Bronchial epithelial cell (primary cell): ENCODE measurements at regions not wholly inside any gene's neighbourhood (a gene's known extent, or its start where the extent isn't known, plus 50 kb on each side); places are given as distances from the start of the nearest gene placed in this dataset.
"Not testable (repeated sequence)": the region's sequence is repeated elsewhere in the genome, so short reads cannot be mapped to it uniquely, and the experiment has no call there.

Experiments used
- DNase-seq: peaks from one replicate; pipeline ENCODE4 v3.0.0-alpha.2; 2010; ENCODE audit warnings: low read depth
- FAIRE-seq: peaks from 2 replicates; lab custom pipeline; 2011; peaks lifted over from hg19 to GRCh38; lab: Jason Lieb, UNC
- H3K27me3 ChIP-seq: 2 replicates; pipeline ENCODE4 v1.5.1; 2011; ENCODE audit warnings: low read length; ENCODE audit not compliant: control insufficient read depth, insufficient read depth
- H3K36me3 ChIP-seq: 2 replicates; pipeline ENCODE4 v1.5.1; 2011; ENCODE audit warnings: low read length; ENCODE audit not compliant: control insufficient read depth, insufficient read depth
- H3K4me3 ChIP-seq: 2 replicates; pipeline ENCODE4 v1.5.1; 2011; ENCODE audit warnings: mild to moderate bottlenecking, low read depth, low read length, control low read depth
- CTCF ChIP-seq: IDR thresholded peaks from 2 replicates; pipeline ENCODE4 v1.5.1; 2011; ENCODE audit warnings: mild to moderate bottlenecking, moderate library complexity, low read length, control low read depth, inconsistent platforms; ENCODE audit not compliant: insufficient read depth, severe bottlenecking

DNA sequence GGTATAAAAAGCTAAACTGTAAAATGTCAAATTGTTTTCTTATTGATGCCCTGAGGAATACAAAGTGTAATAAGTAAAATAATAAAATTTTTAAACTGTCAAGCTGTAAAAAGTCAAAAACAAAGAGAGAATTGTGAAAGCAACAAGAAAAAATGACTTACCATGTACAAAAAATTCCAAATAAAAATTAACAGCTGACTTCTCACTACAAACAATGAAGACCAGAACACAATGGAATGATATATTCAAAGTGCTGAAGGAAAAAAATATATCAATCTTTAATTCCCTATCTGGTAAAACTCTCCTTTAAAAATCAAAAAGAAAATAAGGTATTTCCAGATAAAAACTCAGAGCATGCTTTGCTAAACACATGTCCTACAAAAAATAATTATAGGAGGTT is 883.5 kb downstream of the IGSF11 start:
- no peak for TF ChIP-seq CTCF
- FAIRE-seq (no peak), DNase-seq (no peak)
- Histone ChIP-seq H3K36me3 (no peaks in the 10 kb centered on the region), H3K4me3 (no peak overlapping the region), H3K27me3 (no peaks in the 10 kb centered on the region)

DNA sequence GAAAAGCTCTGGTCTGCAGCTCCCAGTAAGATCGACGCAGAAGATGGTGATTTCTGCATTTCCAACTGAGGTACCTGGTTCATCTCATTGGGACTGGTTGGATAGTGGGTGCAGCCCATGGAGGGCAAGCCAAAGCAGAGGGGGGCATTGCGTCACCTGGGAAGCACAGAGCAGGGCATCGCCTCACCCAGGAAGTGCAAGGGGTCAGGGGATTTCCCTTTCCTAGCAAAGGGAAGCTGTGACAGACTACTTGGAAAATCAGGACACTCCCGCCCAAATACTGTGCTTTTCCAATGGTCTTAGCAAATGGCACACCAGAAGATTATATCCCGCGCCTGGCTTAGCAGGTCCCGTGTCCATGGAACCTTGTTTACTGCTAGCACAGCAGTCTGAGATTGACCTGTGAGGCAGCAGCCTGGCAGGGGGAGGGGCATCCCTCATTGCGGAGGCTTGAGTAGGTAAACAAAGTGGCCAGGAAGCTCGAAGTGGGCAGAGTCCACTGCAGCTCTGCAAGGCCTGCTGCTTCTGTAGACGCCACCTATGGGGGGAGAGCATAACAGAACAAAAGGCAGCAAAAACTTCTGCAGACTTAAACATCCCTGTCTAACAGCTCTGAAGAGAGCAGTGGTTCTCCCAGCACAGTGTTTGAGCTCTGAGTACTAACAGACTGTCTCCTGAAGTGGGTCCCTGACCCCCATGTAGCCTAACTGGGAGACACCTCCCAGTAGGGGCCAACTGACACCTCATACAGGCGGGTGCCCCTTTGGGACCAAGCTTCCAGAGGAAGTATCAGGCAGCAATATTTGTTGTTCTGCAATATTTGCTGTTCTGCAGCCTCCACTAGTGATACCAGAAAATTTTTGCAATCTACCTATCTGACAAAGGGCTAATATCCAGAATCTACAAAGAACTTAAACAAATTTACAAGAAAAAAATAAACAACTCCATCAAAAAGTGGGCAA is 871.7 kb downstream of the IGSF11 start:
- FAIRE-seq = not testable (repeated sequence)

GRCh38 chr3:118165413-118165812 is 869.2 kb downstream of the IGSF11 start:
- H3K4me3 ChIP-seq = no peak overlapping the region
- H3K36me3 ChIP-seq = no peaks in the 10 kb centered on the region
- no peaks in the 10 kb centered on the region for H3K27me3 ChIP-seq
- no peak for FAIRE-seq
- TF ChIP-seq CTCF = no peak
- peak; percentile 96 for DNase-seq

More for the DNA sequence above, 871.7 kb downstream of the IGSF11 start:
- H3K36me3 ChIP-seq, H3K27me3 ChIP-seq, DNase-seq, H3K4me3 ChIP-seq: not testable (repeated sequence)

GRCh38 chr3:118167571-118167970 is 867.1 kb downstream of the IGSF11 start:
- DNase-seq = no peak
- no peak for FAIRE-seq
- H3K36me3 ChIP-seq = no peaks in the 10 kb centered on the region
- H3K4me3 ChIP-seq = no peak overlapping the region
- no peaks in the 10 kb centered on the region for H3K27me3 ChIP-seq
- no peak for TF ChIP-seq CTCF

- Histone ChIP-seq H3K4me3 (no peak overlapping the region), H3K27me3 (no peaks in the 10 kb centered on the region), H3K36me3 (no peaks in the 10 kb centered on the region)
- FAIRE-seq (no peak), DNase-seq (no peak)
- TF ChIP-seq CTCF = no peak
Measured at GRCh38 chr3:118168175-118168574, 866.5 kb downstream of the IGSF11 start.

GRCh38 chr3:118171236-118171852 is 863.3 kb downstream of the IGSF11 start:
- FAIRE-seq (no peak), DNase-seq (no peak)
- no peaks in the 10 kb centered on the region for H3K27me3 ChIP-seq

More at GRCh38 chr3:118171236-118171852, 863.3 kb downstream of the IGSF11 start:
- no peak for TF ChIP-seq CTCF
- Histone ChIP-seq H3K4me3 (no peak overlapping the region), H3K36me3 (no peaks in the 10 kb centered on the region)
